Skin epidermis (tissue), 12 donors: ENCODE measurements at regions not wholly inside any gene's neighbourhood (a gene's known extent, or its start where the extent isn't known, plus 50 kb on each side); places are given as distances from the start of the nearest gene placed in this dataset.
"Not testable (repeated sequence)": the region's sequence is repeated elsewhere in the genome, so short reads cannot be mapped to it uniquely, and the experiment has no call there.

Experiments used
- H3K27ac ChIP-seq, 21 experiments: fragments of 200-600 bp; sonication (generic) in 11 of 21; one replicate each; pipeline ENCODE4 v1.5.0; 2020; ENCODE audit warnings: mild to moderate bottlenecking in 3 of 21, inconsistent platforms in 2 of 21, moderate library complexity in 2 of 21
- H3K4me3 ChIP-seq, 7 experiments: fragments of 200-600 bp; sonication (generic) in 2 of 7; one replicate each; pipeline ENCODE4 v1.5.0; 2020; ENCODE audit warnings: inconsistent platforms in 2 of 7, mild to moderate bottlenecking in 2 of 7, moderate library complexity in 1 of 7

DNA sequence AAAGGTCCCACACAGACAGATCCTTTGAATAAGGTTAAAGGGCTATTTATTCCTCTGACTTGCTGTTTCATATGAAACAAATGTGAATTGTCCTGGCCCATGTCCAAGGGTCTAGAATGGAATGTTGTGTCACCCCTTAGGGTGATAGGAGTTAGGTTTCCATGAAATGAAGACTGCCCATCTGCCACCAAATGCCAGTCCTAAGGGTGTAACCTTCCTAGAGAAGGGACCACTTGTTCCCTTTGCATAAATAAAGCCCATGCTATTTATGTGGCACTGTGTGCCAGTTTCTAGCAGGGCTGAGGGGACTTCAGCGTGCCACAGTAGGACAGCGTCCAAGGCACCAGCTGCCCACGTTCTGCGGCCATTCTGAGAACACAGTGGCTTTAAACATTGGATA is 171.3 kb downstream of the ABCA8 start:
- Histone ChIP-seq H3K4me3 (no peak overlapping the region), H3K27ac (peak overlapping the region in 8 of 21 experiments; percentile 8 to 47 (median 28))

DNA sequence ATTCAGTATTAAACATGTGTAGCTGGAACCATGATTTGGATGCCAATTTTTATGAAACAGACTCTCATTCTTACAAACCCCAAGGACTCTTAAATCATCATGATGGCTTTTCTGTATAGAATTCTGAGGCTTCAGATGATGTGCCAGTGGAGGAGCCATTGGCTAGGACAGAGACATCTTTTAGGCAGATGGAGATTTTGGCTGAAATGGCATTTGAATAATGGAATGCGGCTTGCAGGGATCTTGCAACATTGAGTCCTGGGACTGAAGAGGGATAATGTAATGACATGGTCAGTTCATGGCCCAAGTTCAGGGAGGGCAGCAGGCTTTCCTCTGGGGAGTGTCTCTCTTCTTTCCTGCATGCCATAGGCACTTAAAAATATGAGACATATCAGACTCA is 172.4 kb downstream of the ABCA8 start:
- Histone ChIP-seq H3K4me3 (no peak overlapping the region), H3K27ac (peak overlapping the region in 1 of 21 experiments; percentile 35)

DNA sequence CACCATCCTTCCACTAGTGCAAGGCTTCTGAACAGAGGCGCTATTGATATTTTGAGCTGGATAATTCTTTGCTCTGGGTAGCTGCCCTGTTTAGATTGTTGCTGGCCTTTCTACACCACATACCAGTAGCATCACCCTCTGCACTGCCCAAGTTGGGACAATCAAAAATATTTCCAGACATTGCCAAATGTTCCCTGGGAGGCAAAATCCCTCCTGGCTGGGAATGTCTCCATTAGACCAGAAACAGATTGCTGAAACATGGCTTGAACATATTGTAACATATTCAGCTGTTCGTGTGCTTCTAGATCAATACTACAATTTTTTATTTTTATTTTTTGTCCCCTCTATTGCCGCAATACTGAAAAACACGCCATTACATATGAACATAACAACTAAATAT is 174.6 kb downstream of the ABCA8 start:
- H3K27ac ChIP-seq, result no peak overlapping the region
- no peak overlapping the region for H3K4me3 ChIP-seq

DNA sequence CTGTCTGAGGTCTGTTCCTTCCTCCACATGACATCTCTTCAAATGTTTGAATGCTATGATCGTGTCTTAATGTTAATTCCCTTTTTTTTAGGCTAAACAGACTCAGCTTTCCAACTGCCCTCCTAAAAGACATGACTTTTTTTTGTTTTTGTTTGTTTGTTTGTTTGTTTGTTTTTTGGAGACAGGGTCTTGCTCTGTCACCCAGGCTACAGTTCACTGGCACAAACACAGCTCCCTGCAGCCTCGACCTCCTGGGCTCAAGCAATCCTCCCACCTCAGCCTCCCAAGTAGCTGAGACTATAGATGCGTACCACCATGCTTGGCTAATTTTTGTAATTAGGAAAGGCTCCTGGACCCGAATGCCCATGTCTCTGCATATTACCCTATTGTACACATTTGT is 176.5 kb downstream of the ABCA8 start:
- Histone ChIP-seq H3K4me3 (no peak overlapping the region), H3K27ac (peak overlapping the region in 7 of 21 experiments; percentile 21 to 38 (median 26))

DNA sequence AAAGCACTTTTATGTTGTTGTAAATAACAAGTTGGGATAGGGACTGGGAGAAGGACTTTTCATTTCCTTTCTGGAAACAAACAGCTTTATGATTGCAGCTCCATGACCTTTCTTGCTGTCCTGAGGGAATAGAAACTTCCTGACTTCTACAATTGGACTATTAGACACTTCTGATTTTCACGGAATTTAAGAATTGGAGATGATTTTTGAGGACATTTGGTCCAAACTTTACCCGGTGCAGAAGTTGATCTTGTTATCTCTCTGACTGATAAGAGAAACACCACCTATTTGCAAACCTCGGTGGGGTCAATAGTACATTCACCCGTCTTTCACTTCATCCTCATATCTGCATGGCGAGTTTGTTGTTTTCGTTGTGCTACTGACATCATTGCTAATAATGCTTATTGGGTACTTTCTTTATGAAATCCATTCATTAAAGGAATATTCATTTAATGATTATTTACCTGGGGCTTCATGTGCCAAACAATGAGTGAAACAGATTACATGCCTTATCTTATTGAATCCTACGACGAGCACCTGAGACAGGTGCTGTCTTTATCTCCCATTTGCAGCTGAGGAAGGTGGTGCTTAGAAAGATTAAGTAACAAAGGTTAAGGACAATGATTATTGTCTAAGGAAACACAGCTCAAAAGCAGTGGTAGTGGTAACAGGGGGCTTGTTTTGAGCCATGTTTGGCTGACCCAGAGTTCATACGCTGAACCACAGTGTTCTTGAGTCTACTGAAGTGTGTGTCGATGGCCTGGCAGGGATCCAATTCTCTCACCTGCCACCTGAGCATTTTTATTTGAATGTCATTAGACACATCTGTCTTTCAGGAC is 176.9 kb upstream of the FAM20A start:
- Histone ChIP-seq H3K4me3 (no peak overlapping the region), H3K27ac (peak overlapping the region in 11 of 21 experiments; percentile 16 to 38 (median 29))

- H3K4me3 ChIP-seq, result no peak overlapping the region
- H3K27ac ChIP-seq, result peak overlapping the region in 12 of 21 experiments; percentile 2 to 75 (median 52)
Measured at GRCh38 chr17:68777243-68777855, 176.2 kb upstream of the FAM20A start.

DNA sequence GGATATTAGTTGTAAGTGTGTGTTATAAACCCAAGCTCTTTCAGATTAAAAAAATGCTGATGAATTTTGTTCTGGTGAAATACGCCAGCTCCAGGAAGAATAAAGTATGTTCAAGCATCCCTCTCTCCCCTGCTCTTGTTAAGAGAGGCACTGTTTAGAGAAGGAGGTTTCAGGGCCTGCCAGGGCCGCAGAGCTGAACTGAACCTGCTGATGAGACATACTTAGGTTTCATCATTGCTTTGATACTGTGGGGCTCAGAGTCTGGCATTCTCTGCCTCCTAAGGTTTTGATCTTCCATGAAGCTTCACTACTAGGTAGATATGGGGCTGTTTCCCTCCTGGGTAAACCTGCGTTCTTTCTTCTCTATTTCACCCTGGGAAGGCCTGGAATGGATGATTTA is 175.3 kb upstream of the FAM20A start:
- H3K27ac ChIP-seq, result peak overlapping the region in 15 of 21 experiments; percentile 2 to 75 (median 49)

GRCh38 chr17:68775969-68776368 is 174.8 kb upstream of the FAM20A start:
- peak overlapping the region in 13 of 21 experiments; percentile 28 to 75 (median 52) for H3K27ac ChIP-seq
- no peak overlapping the region for H3K4me3 ChIP-seq

More for the DNA sequence above, 175.3 kb upstream of the FAM20A start:
- no peak overlapping the region for H3K4me3 ChIP-seq

DNA sequence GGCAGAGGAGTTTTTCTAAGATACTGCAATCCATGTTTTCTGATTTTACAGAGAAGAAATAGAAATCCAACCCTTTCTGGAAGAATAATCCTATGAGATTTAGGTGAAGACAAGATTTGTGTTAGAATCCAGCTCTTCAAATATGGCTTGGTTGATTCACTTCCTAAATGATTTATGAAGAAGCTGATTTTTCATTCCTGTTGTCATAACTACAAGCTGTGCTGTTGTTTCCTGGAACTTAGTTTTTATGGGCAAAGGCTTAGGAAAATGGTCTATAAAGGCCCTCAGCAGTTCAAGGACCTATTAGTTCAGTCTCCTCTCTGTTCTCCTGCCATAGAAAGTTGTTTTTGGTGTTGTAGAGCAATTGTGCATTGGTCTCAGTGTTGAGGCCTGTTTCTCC is 174.2 kb upstream of the FAM20A start:
- H3K4me3 ChIP-seq, result no peak overlapping the region
- H3K27ac ChIP-seq, result peak overlapping the region in 16 of 21 experiments; percentile 28 to 75 (median 48)

- Histone ChIP-seq H3K27ac (peak overlapping the region in 13 of 21 experiments; percentile 14 to 68 (median 51)), H3K4me3 (no peak overlapping the region)
Measured at GRCh38 chr17:68771867-68772515, 170.8 kb upstream of the FAM20A start.

DNA sequence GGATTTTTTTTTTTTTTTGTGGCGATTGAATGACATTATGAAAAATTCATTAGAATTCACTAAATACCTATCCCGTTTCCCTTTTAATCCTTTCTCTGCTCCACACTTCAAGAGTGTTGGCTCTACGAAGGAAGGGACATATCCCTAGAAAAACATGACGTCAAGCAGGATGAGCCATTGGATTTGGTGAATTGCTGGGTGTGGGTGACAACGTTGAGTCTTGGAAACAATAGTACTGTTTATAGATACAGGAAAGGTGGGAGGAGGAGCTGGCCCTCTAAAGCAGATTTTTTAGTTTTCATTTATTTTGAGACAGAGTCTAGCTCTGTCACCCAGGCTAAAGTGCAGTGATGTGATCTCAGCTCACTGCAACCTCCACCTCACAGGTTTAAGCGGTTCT is 167.6 kb upstream of the FAM20A start:
- H3K4me3 ChIP-seq, result no peak overlapping the region
- H3K27ac ChIP-seq, result no peak overlapping the region

GRCh38 chr17:68766640-68767039 is 165.5 kb upstream of the FAM20A start:
- H3K4me3 ChIP-seq, result no peak overlapping the region
- H3K27ac ChIP-seq, result no peak overlapping the region

DNA sequence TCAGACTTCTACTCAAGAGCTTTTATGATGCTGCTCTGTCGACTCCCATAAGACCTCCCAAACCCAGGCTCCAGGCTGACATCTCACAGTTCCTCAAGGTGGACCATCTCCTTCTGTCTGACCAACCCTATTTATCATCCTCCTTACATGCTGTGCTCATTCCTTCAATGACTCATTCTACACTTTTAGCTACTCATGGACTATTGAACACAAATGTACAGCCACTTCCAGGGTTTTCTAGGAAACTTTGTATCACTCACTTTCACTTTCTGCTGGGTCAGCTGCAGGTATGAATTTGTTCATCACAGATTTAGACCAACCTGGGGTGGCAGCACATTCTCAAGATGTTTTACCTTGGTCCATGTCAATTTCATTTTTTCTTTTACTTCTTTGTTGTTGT is 162.4 kb upstream of the FAM20A start:
- no peak overlapping the region for H3K27ac ChIP-seq
- no peak overlapping the region for H3K4me3 ChIP-seq

GRCh38 chr17:68762911-68763310 is 161.7 kb upstream of the FAM20A start:
- Histone ChIP-seq H3K27ac (no peak overlapping the region), H3K4me3 (no peak overlapping the region)

DNA sequence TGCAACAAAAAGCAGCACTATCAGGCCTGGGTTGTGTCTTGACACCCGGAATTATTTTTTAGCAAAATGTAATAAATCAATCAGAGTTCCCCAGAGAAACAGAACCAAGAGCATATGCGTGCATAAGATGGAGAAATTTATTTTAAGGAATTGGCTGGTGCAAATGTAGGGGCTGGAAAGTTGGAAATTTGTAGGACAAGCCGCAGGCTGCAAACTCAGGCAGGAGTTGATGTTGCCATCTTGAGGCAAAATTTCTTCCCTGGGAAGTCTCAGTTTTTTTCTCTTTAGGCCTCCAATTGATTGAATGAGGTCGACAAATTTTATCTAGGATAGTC is 158.9 kb upstream of the FAM20A start:
- no peak overlapping the region for H3K27ac ChIP-seq
- H3K4me3 ChIP-seq, result no peak overlapping the region

GRCh38 chr17:68759343-68760140 is 158.4 kb upstream of the FAM20A start:
- H3K4me3 ChIP-seq, result peak overlapping the region; percentile 8 to 33 (median 27)
- peak overlapping the region in 19 of 21 experiments; percentile 59 to 95 (median 80) for H3K27ac ChIP-seq

DNA sequence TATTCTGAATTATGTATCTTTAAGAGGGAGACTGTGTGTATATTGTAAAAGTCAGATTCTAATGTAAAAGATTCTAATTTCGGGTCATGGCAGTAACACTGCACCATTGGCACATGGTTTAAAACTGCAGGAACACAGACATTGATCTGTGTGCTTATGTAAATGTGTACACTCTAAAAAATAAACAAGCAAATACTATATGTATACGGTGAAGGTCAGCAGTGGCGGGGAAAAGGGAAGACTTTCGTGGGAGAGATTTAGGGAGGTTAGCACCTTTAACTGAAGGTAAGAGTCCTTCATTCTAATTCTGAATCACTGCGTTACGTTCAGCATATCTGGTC is 157.8 kb upstream of the FAM20A start:
- no peak overlapping the region for H3K4me3 ChIP-seq
- peak overlapping the region in 17 of 21 experiments; percentile 64 to 95 (median 82) for H3K27ac ChIP-seq

GRCh38 chr17:68757866-68758757 is 156.9 kb upstream of the FAM20A start:
- not testable (repeated sequence) for H3K4me3 ChIP-seq

More at GRCh38 chr17:68757866-68758757, 156.9 kb upstream of the FAM20A start:
- peak overlapping the region in 4 of 21 experiments; percentile 79 to 95 (median 84) for H3K27ac ChIP-seq
